ENCODE measurements at regions not wholly inside any gene's neighbourhood (a gene's known extent, or its start where the extent isn't known, plus 50 kb on each side); places are given as distances from the start of the nearest gene placed in this dataset.

DNA sequence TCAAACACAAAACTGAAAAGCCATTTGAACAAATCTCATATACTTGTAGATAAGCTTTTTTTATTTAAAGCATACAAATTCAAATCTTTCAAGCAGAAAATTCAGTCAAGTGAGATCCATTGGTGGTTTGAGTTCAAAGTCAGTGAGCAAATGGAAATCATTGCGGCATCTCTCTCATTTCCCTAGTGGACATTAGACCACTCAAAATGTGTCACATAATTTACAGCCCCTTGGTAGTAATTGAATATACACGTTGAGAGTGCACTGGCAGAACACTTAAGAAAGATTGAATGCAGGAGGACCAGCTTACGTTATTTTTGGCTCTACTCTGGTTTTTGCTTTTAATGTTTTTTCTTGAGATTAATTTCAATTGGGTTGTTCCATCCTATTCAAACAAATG, 633.7 kb downstream of the USP25 start:
- Mint-ChIP-seq H3K4me3 (no peak overlapping the region), H3K4me1 (ENCODE audit: unreplicated experiment) (no peaks in the 10 kb centered on the region), H3K9me3 (peaks cover 8% of the 10 kb centered on the region), H3K27me3 (no peaks in the 10 kb centered on the region), H3K36me3 (peaks cover 9% of the 10 kb centered on the region), H3K27ac (no peak overlapping the region)
- DNase-seq (ENCODE audit: extremely low spot score, unreplicated experiment) = no peak
- no peak for TF ChIP-seq CTCF (conservative IDR thresholded peaks at IDR 0.05)

DNA sequence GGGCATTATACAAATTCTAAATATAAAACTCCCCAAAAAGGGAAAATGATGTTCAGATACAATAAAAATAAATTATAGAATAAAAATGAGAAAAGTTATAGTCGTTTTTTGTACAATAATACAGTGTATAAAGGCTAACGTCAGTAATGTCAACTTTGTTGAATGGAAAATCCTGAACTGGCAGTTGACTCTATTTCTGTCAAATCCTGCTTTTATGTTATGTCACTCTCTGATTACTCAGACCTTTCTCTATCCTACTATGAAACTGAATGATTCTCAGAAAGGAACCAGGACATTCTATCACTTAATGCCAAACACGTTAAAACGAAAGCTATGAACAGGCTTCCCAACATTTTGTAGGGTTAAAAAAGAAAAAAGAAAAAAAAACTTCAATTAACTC, 636.4 kb downstream of the USP25 start:
- Mint-ChIP-seq H3K27ac (no peak overlapping the region), H3K4me1 (ENCODE audit: unreplicated experiment) (no peaks in the 10 kb centered on the region), H3K27me3 (no peaks in the 10 kb centered on the region), H3K9me3 (peaks cover 5% of the 10 kb centered on the region), H3K36me3 (no peaks in the 10 kb centered on the region), H3K4me3 (no peak overlapping the region)
- no peak for DNase-seq (ENCODE audit: extremely low spot score, unreplicated experiment)
- no peak for TF ChIP-seq CTCF (conservative IDR thresholded peaks at IDR 0.05)

GRCh38 chr21:16367079-16367478, 637.3 kb downstream of the USP25 start:
- no peak for TF ChIP-seq CTCF (conservative IDR thresholded peaks at IDR 0.05)
- Mint-ChIP-seq H3K4me1 (ENCODE audit: unreplicated experiment) (no peaks in the 10 kb centered on the region), H3K27ac (no peak overlapping the region), H3K4me3 (no peak overlapping the region), H3K36me3 (no peaks in the 10 kb centered on the region), H3K9me3 (peaks cover 5% of the 10 kb centered on the region), H3K27me3 (no peaks in the 10 kb centered on the region)
- no peak for DNase-seq (ENCODE audit: extremely low spot score, unreplicated experiment)

DNA sequence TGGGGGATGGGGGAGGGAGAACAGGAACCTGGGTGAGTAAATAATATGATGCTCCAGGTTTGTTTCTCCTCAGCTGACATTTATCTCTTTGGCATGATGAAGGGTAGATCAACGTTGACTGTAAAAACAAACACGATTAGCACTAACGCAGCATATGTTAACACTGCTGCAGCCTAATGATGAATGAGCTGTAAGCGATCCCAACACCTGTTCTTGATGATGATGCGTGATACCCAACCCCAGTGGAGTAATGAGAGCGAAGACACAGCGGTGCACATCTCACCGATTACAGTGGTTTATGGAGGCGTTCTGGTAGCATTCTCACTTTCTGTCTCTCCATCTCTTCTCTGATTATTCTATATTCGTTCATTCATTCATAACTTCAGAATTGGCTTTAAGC, 640.4 kb downstream of the USP25 start:
- DNase-seq (ENCODE audit: extremely low spot score, unreplicated experiment) = no peak
- H3K36me3 Mint-ChIP-seq = peaks cover 7% of the 10 kb centered on the region
- H3K4me3 Mint-ChIP-seq = no peak overlapping the region
- H3K4me1 Mint-ChIP-seq (ENCODE audit: unreplicated experiment) = peaks cover 7% of the 10 kb centered on the region
- H3K27me3 Mint-ChIP-seq = no peaks in the 10 kb centered on the region
- TF ChIP-seq CTCF (conservative IDR thresholded peaks at IDR 0.05) = no peak
- H3K9me3 Mint-ChIP-seq = peaks cover 5% of the 10 kb centered on the region
- H3K27ac Mint-ChIP-seq = no peak overlapping the region

DNA sequence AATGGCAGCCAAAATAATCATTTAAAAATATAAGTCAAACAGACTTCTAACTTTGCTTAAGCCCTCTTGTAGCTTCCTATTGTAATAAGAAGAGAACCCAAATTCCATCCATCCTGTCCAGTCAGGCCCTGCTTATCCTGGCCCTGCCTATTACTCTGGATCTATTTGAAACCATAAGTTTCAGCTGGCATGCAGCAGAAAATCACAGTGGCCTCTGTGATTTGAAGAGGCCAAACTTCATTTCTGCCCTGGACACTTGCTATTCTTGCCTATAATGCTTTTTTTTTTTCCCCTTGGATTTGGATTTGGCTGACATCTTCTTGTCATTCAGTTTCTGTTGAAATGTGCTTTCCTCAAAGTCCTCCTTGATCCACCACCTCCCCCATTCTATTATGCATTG, 642.8 kb downstream of the USP25 start:
- Mint-ChIP-seq H3K4me3 (no peak overlapping the region), H3K9me3 (peaks cover 5% of the 10 kb centered on the region), H3K27ac (no peak overlapping the region), H3K27me3 (no peaks in the 10 kb centered on the region), H3K36me3 (peaks cover 12% of the 10 kb centered on the region), H3K4me1 (ENCODE audit: unreplicated experiment) (peaks cover 20% of the 10 kb centered on the region)
- DNase-seq (ENCODE audit: extremely low spot score, unreplicated experiment) = no peak
- TF ChIP-seq CTCF (conservative IDR thresholded peaks at IDR 0.05) = no peak

GRCh38 chr21:16376673-16377072, 646.9 kb downstream of the USP25 start:
- Mint-ChIP-seq H3K27me3 (no peaks in the 10 kb centered on the region), H3K27ac (no peak overlapping the region), H3K4me3 (no peak overlapping the region), H3K9me3 (no peaks in the 10 kb centered on the region), H3K36me3 (peaks cover 16% of the 10 kb centered on the region), H3K4me1 (ENCODE audit: unreplicated experiment) (peaks cover 20% of the 10 kb centered on the region)
- DNase-seq (ENCODE audit: extremely low spot score, unreplicated experiment) = no peak
- TF ChIP-seq CTCF (conservative IDR thresholded peaks at IDR 0.05) = no peak

Measured in type B pancreatic cell (in vitro differentiated cells).